Loucy (cell line): ENCODE measurements at regions not wholly inside any gene's neighbourhood (a gene's known extent, or its start where the extent isn't known, plus 50 kb on each side); places are given as distances from the start of the nearest gene placed in this dataset.

ENCODE experiments used
- H2AFZ ChIP-seq: fragments of 200-600 bp; sonication (generic); 2 replicates; pipeline ENCODE4 v1.6.0; 2016; ENCODE audit warnings: antibody characterized with exemption, mild to moderate bottlenecking, low read length, moderate library complexity
- H3F3A ChIP-seq: fragments of 200-600 bp; 2 replicates; pipeline ENCODE4 v1.6.0; 2016; ENCODE audit warnings: antibody characterized with exemption, low read depth, mild to moderate bottlenecking
- H3K27me3 ChIP-seq: fragments of 200-600 bp; sonication (generic); 2 replicates; pipeline ENCODE4 v1.6.1; 2014; ENCODE audit warnings: low read length, mild to moderate bottlenecking; ENCODE audit not compliant: insufficient read depth, poor library complexity, severe bottlenecking
- H3K36me3 ChIP-seq: fragments of 200-600 bp; sonication (generic); 2 replicates; pipeline ENCODE4 v1.6.1; 2016; ENCODE audit warnings: low read length; ENCODE audit not compliant: insufficient read depth
- H3K4me1 ChIP-seq: fragments of 200-600 bp; sonication (generic); 2 replicates; pipeline ENCODE4 v1.5.1; 2014; ENCODE audit warnings: low read length, mild to moderate bottlenecking; ENCODE audit not compliant: insufficient read depth, poor library complexity, severe bottlenecking
- H3K4me2 ChIP-seq: fragments of 200-600 bp; sonication (generic); 2 replicates; pipeline ENCODE4 v1.6.0; 2014; ENCODE audit warnings: antibody characterized with exemption, low read length, low read depth, mild to moderate bottlenecking; ENCODE audit not compliant: poor library complexity, severe bottlenecking
- H3K4me3 ChIP-seq: fragments of 200-600 bp; sonication (generic); 2 replicates; pipeline ENCODE4 v1.5.1; 2014; ENCODE audit warnings: low read length, mild to moderate bottlenecking, mixed read lengths; ENCODE audit not compliant: poor library complexity, severe bottlenecking
- H3K79me2 ChIP-seq: fragments of 200-600 bp; sonication (generic); 2 replicates; pipeline ENCODE4 v1.6.1; 2014; ENCODE audit warnings: low read length; ENCODE audit not compliant: insufficient read depth
- H3K9ac ChIP-seq: fragments of 200-600 bp; sonication (generic); 2 replicates; pipeline ENCODE4 v1.6.0; 2014; ENCODE audit warnings: mild to moderate bottlenecking, low read depth, low read length, moderate library complexity; ENCODE audit not compliant: poor library complexity, severe bottlenecking
- H3K9me2 ChIP-seq: fragments of 200-600 bp; sonication (generic); replicated peaks from 2 replicates; pipeline ENCODE4 v1.6.1; 2016; ENCODE audit warnings: low read depth, low read length, mixed read lengths
- H3K9me3 ChIP-seq: fragments of 200-600 bp; sonication (generic); 2 replicates; pipeline ENCODE4 v1.6.1; 2014; ENCODE audit warnings: mild to moderate bottlenecking, antibody characterized with exemption, low read length, low read depth; ENCODE audit not compliant: insufficient read depth
- H4K20me1 ChIP-seq: fragments of 200-600 bp; sonication (generic); 2 replicates; pipeline ENCODE4 v1.6.0; 2014; ENCODE audit warnings: antibody characterized with exemption, low read length, mild to moderate bottlenecking; ENCODE audit not compliant: insufficient read depth, poor library complexity, severe bottlenecking
- EZH2phosphoT487 ChIP-seq: fragments of 200-600 bp; IDR thresholded peaks from 2 replicates; pipeline ENCODE4 v1.6.1; 2018; ENCODE audit warnings: antibody characterized with exemption, mild to moderate bottlenecking, moderate library complexity, borderline replicate concordance
- TF ChIP-seq, protein P1 (sequence below): fragments of 200-600 bp; sonication (generic); conservative IDR thresholded peaks from 2 replicates; pipeline ENCODE4 v1.5.1; 2014; ENCODE audit warnings: mild to moderate bottlenecking, antibody characterized with exemption, low read length

DNA sequence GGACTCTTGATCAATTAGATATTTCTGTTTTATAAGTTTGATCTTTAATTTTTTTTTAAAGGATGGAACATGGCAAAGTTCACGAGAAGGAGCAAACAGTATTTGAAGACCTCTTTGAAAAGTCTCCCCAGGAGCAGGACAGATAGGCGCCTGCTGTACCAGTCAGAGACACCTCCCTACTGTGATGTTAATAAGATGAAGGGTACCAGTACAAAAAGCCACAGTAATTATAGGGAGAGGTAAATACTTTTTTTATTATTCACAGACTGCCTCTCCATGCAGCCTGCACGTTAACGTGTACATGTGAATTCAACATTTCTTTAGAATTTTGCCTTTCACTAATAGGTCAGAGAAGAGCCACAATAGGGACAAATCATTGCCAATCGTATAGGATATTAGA, 146.5 kb upstream of the CDH6 start:
- TF ChIP-seq, protein P1, sequence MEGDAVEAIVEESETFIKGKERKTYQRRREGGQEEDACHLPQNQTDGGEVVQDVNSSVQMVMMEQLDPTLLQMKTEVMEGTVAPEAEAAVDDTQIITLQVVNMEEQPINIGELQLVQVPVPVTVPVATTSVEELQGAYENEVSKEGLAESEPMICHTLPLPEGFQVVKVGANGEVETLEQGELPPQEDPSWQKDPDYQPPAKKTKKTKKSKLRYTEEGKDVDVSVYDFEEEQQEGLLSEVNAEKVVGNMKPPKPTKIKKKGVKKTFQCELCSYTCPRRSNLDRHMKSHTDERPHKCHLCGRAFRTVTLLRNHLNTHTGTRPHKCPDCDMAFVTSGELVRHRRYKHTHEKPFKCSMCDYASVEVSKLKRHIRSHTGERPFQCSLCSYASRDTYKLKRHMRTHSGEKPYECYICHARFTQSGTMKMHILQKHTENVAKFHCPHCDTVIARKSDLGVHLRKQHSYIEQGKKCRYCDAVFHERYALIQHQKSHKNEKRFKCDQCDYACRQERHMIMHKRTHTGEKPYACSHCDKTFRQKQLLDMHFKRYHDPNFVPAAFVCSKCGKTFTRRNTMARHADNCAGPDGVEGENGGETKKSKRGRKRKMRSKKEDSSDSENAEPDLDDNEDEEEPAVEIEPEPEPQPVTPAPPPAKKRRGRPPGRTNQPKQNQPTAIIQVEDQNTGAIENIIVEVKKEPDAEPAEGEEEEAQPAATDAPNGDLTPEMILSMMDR, result no peak
- TF ChIP-seq EZH2phosphoT487, result no peak
- H3K9ac ChIP-seq, result no peak overlapping the region
- no peaks in the 10 kb centered on the region for H3K4me1 ChIP-seq
- H3K36me3 ChIP-seq, result no peaks in the 10 kb centered on the region
- no peaks in the 10 kb centered on the region for H3F3A ChIP-seq
- no peak overlapping the region for H3K4me3 ChIP-seq
- H3K27me3 ChIP-seq, result no peaks in the 10 kb centered on the region
- H3K79me2 ChIP-seq, result no peaks in the 10 kb centered on the region
- H3K9me2 ChIP-seq, result no peaks in the 10 kb centered on the region
- no peaks in the 10 kb centered on the region for H4K20me1 ChIP-seq
- no peak overlapping the region for H3K4me2 ChIP-seq
- no peak overlapping the region for H2AFZ ChIP-seq
- no peaks in the 10 kb centered on the region for H3K9me3 ChIP-seq

DNA sequence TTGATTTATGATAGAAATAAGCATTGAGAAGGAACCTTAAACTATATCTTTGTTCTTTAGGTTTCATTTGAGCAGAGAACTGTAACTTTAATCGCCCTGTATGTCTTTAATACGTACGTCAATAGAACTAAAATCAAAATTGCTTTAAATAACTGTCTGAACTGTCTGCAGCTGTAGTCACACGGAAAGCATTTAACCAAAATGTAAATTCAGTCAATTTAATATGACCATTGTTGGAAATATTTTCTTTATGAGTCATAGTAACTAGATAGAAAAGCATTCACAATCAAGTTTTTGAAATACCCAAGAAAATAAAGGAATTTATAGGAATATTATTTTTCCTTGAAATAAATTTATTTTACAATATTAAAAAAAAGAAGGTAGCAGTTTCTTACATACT, 157.1 kb upstream of the CDH6 start:
- Histone ChIP-seq H2AFZ (no peak overlapping the region), H3K4me2 (no peak overlapping the region), H3K4me3 (no peak overlapping the region), H4K20me1 (no peaks in the 10 kb centered on the region), H3K9me2 (no peaks in the 10 kb centered on the region), H3K79me2 (no peaks in the 10 kb centered on the region), H3K4me1 (no peaks in the 10 kb centered on the region), H3F3A (no peaks in the 10 kb centered on the region), H3K9ac (no peak overlapping the region), H3K27me3 (no peaks in the 10 kb centered on the region), H3K36me3 (no peaks in the 10 kb centered on the region), H3K9me3 (no peaks in the 10 kb centered on the region)
- TF ChIP-seq, protein P1, result no peak
- TF ChIP-seq EZH2phosphoT487, result no peak

DNA sequence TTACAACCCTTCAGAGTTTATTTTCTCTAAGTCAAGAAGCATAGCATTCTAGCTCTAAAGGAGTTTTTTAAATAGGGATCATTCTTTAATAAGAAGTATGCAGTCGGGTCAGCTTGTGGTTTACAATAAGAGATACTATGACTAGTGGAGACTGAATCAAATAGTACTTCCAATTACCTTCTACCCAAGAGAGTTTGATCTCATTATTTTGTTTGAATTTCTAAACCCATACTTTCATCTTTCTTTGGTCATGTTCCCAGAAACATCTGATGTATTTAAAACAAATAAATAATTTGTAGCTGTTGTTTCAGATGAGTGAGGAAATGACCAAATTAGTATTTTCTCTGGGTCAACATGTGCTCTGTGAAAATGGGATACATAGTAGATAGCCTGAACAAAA, 160.2 kb upstream of the CDH6 start:
- TF ChIP-seq, protein P1, result no peak
- no peak for TF ChIP-seq EZH2phosphoT487
- no peaks in the 10 kb centered on the region for H3K9me3 ChIP-seq

More for the DNA sequence above, 160.2 kb upstream of the CDH6 start:
- H3F3A ChIP-seq, result no peaks in the 10 kb centered on the region
- no peak overlapping the region for H3K4me2 ChIP-seq
- no peaks in the 10 kb centered on the region for H3K4me1 ChIP-seq
- H3K79me2 ChIP-seq, result no peaks in the 10 kb centered on the region
- no peak overlapping the region for H2AFZ ChIP-seq
- H3K9ac ChIP-seq, result no peak overlapping the region
- H4K20me1 ChIP-seq, result no peaks in the 10 kb centered on the region
- H3K9me2 ChIP-seq, result no peaks in the 10 kb centered on the region
- H3K27me3 ChIP-seq, result no peaks in the 10 kb centered on the region
- H3K36me3 ChIP-seq, result no peaks in the 10 kb centered on the region
- H3K4me3 ChIP-seq, result no peak overlapping the region
